WTC11 (cell line): ENCODE measurements at regions not wholly inside any gene's neighbourhood (a gene's known extent, or its start where the extent isn't known, plus 50 kb on each side); places are given as distances from the start of the nearest gene placed in this dataset.

Source experiments
- ATAC-seq: fragments of 200-7000 bp; cut with Tn5 transposase; 2 replicates; pipeline ENCODE4 v1.10.0; 2021; ENCODE audit warnings: mild to moderate bottlenecking, moderate library complexity
- CTCF ChIA-PET: fragments of 300-600 bp; sonication (Branson Sonifier 250); formaldehyde crosslinking; loops from one replicate; lab custom pipeline; 2021; ENCODE audit warnings: antibody characterized with exemption; lab: Charles Lee
- POLR2A ChIA-PET: fragments of 350-600 bp; sonication (Branson Sonifier 250); formaldehyde crosslinking; loops from one replicate; lab custom pipeline; 2021; ENCODE audit warnings: antibody characterized with exemption; lab: Charles Lee
- DNase-seq: peaks from one replicate; pipeline ENCODE4 v3.0.0; 2021; ENCODE audit warnings: low spot score
- H3K27ac Mint-ChIP-seq: 2 replicates; pipeline ENCODE4 v1.8.0; 2021; ENCODE audit warnings: mixed read lengths
- H3K27me3 Mint-ChIP-seq: 2 replicates; pipeline ENCODE4 v1.8.0; 2021; ENCODE audit warnings: low read depth, mild to moderate bottlenecking, moderate library complexity, mixed read lengths
- H3K36me3 Mint-ChIP-seq: 2 replicates; pipeline ENCODE4 v1.8.0; 2021; ENCODE audit warnings: mixed read lengths
- H3K4me1 Mint-ChIP-seq: 2 replicates; pipeline ENCODE4 v1.8.0; 2022; ENCODE audit warnings: mixed read lengths
- H3K4me3 Mint-ChIP-seq: 2 replicates; pipeline ENCODE4 v1.8.0; 2021; ENCODE audit warnings: mild to moderate bottlenecking, moderate library complexity, mixed read lengths
- H3K9me3 Mint-ChIP-seq: 2 replicates; pipeline ENCODE4 v1.8.0; 2021; ENCODE audit warnings: mixed read lengths
- ELF4 ChIP-seq: sonication (generic); formaldehyde crosslinking; IDR thresholded peaks from 2 replicates; pipeline ENCODE4 v1.8.1; 2022; ENCODE audit warnings: low read depth, mild to moderate bottlenecking, moderate library complexity, missing genetic modification reagents
- GRHL2 ChIP-seq: fragments of 250-450 bp; sonication (Bioruptor Pico); IDR thresholded peaks from 2 replicates; pipeline ENCODE4 v1.8.0; 2022; ENCODE audit warnings: mild to moderate bottlenecking, moderate library complexity; ENCODE audit not compliant: insufficient replicate concordance, severe bottlenecking
- IRF2 ChIP-seq: sonication (generic); formaldehyde crosslinking; IDR thresholded peaks from 2 replicates; pipeline ENCODE4 v1.8.0; 2022; ENCODE audit warnings: low read depth, missing genetic modification reagents, borderline replicate concordance
- NR1H2 ChIP-seq: sonication (generic); formaldehyde crosslinking; IDR thresholded peaks from 2 replicates; pipeline ENCODE4 v1.9.0; 2021; ENCODE audit warnings: mild to moderate bottlenecking, moderate library complexity, missing genetic modification reagents
- SMAD3 ChIP-seq: sonication (generic); formaldehyde crosslinking; IDR thresholded peaks from 2 replicates; pipeline ENCODE4 v1.8.0; 2022; ENCODE audit warnings: missing genetic modification reagents, mild to moderate bottlenecking, borderline replicate concordance
- SP1 ChIP-seq: sonication (generic); formaldehyde crosslinking; conservative IDR thresholded peaks from 2 replicates; pipeline ENCODE4 v1.8.1; 2022; ENCODE audit warnings: missing genetic modification reagents
- TCF7 ChIP-seq: sonication (generic); formaldehyde crosslinking; IDR thresholded peaks from 2 replicates; pipeline ENCODE4 v1.8.0; 2022; ENCODE audit warnings: mild to moderate bottlenecking, low read depth, missing genetic modification reagents, moderate library complexity
- TEAD1 ChIP-seq: sonication (generic); formaldehyde crosslinking; IDR thresholded peaks from 2 replicates; pipeline ENCODE4 v1.8.0; 2022; ENCODE audit warnings: mild to moderate bottlenecking, missing genetic modification reagents
- TP53 ChIP-seq: sonication (generic); formaldehyde crosslinking; IDR thresholded peaks from 2 replicates; pipeline ENCODE4 v1.8.1; 2023; ENCODE audit warnings: mild to moderate bottlenecking, missing genetic modification reagents
- ZNF138 ChIP-seq: sonication (generic); formaldehyde crosslinking; conservative IDR thresholded peaks from 2 replicates; pipeline ENCODE4 v1.8.1; 2022; ENCODE audit warnings: mild to moderate bottlenecking, moderate library complexity, missing genetic modification reagents
- ZNF219 ChIP-seq: sonication (generic); formaldehyde crosslinking; IDR thresholded peaks from 2 replicates; pipeline ENCODE4 v1.8.0; 2023; ENCODE audit warnings: missing genetic modification reagents, mild to moderate bottlenecking, borderline replicate concordance
- ZNF423 ChIP-seq: fragments of 250-450 bp; sonication (Bioruptor Pico); IDR thresholded peaks from 2 replicates; pipeline ENCODE4 v2.1.2; 2022; ENCODE audit warnings: mild to moderate bottlenecking, moderate library complexity
- TF ChIP-seq, protein P1 (sequence below): fragments of 250-450 bp; sonication (Bioruptor Pico); conservative IDR thresholded peaks from 2 replicates; pipeline ENCODE4 v1.9.0; 2021; ENCODE audit warnings: mild to moderate bottlenecking
- TF ChIP-seq, protein P2 (sequence below): sonication (generic); formaldehyde crosslinking; IDR thresholded peaks from 2 replicates; pipeline ENCODE4 v1.8.1; 2023; ENCODE audit warnings: mild to moderate bottlenecking, missing genetic modification reagents, borderline replicate concordance
- TF ChIP-seq, protein P3 (sequence below): fragments of 250-450 bp; sonication (Bioruptor Pico); IDR thresholded peaks from 2 replicates; pipeline ENCODE4 v1.9.0; 2021; ENCODE audit warnings: mild to moderate bottlenecking

DNA sequence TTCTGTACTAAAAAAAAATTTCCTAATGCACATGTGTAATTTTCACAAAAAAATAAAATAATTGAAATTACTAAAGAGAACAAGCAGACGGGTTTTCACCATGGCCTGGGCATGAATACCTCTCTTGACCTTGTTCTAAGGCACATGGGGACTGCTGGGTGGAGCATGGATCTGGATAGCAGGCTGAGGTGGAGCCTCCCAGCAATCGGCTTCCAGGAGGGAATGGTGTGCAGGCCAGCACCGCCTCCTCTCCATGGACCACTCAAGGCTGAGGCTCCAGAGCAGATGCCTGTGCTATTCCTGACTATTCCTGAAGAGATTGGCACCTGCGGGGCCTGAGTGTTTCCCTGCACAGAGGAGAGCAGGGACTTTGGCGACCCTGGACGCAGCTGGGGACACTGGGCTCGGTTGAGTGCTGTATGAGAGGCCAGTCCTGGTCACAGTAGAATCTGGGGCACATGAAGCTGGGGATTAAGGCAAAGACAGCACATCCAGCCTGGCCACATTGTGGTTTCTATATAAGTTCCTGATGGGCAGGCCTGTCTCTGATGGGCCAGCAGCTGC lies 963.6 kb downstream of the BRD1 start (continued):
- TF ChIP-seq, protein P1, sequence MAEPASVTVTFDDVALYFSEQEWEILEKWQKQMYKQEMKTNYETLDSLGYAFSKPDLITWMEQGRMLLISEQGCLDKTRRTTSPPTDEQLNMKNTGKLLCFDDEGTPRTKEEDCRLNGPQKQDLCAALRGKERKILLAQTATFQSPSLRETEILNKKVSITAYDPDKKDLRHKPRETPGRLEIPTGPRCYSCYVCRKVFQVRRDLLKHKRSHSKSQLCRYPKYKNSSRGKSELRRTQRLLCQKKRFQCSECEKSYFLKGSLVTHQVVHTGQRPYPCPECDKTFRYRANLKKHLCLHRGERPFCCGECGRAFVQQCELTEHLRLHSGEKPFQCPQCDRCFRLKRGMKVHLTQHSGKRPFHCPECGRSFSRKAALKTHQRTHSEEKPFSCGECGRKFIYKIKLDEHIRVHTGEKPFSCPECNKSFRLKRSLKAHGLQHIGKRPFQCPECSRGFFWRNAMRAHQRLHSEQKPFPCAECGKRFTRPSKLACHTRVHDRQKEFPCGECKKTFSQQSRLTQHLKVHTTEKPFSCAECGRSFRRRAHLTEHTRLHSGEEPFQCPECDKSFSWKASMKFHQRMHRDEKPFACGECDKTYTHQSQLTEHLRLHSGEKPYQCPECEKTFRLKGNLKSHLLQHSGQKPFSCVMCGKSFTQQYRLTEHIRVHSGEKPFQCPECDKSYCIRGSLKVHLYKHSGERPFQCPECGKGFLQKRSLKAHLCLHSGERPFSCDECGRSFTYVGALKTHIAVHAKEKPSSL = no peak
- TF ChIP-seq NR1H2 (CRISPR knock-in tag) (no peak), ELF4 (CRISPR knock-in tag) (no peak)

DNA sequence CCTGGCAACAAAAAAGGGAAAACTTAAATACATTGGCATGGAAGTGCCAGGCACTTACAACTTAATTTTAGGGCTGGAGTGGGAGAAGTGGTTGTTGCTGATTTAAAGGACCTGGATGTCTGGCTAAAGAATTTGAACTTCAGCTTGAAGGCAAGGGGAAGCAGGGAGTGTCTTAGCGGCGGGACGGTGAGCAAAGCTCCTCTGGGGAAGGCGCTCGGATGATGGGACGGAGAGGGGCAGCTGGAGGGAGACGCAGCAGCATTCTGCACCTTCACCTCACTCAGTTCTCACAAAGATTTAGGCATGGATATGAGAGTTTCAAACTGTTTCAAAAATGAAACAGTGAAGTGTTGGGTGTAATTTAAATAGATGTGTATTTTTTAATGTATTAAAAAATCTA lies 967.1 kb downstream of the BRD1 start:
- no peak overlapping the region for H3K27ac Mint-ChIP-seq

DNA sequence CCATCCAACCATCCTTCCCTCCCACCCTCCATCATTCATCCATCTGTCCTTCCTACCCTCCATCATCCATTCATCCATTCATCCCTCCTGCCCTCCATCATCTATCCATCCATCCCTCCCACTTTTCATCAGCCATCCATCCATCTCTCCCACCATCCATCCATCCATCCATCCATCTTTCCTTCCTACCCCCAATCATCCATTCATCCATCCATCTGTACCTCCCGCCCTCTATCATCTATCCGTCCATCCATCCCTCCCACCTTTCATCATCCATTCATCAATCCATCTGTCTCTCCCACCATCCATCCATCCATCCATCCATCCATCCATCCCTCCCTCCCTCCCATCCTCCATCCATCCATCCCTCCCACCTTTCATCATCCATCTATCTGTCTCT lies 968.8 kb downstream of the BRD1 start:
- peaks cover 30% of the 10 kb centered on the region for H3K9me3 Mint-ChIP-seq
- ChIA-PET POLR2A (no interaction called here), CTCF (no interaction called here)
- H3K4me3 Mint-ChIP-seq = no peak overlapping the region
- no peaks in the 10 kb centered on the region; the same call in 1 of the 2 replicates for H3K27me3 Mint-ChIP-seq
- no peaks in the 10 kb centered on the region for H3K36me3 Mint-ChIP-seq
- H3K27ac Mint-ChIP-seq = no peak overlapping the region
- TF ChIP-seq ZNF423 (CRISPR knock-in tag) = no peak
- TF ChIP-seq SMAD3 (CRISPR knock-in tag) = no peak
- TF ChIP-seq TP53 = no peak
- TF ChIP-seq GRHL2 = no peak
- TF ChIP-seq ZNF219 (CRISPR knock-in tag) = no peak
- TF ChIP-seq IRF2 (CRISPR knock-in tag) = no peak
- TF ChIP-seq TCF7 (CRISPR knock-in tag) = no peak
- TF ChIP-seq SP1 (CRISPR knock-in tag) = no peak
- TF ChIP-seq, protein P2, sequence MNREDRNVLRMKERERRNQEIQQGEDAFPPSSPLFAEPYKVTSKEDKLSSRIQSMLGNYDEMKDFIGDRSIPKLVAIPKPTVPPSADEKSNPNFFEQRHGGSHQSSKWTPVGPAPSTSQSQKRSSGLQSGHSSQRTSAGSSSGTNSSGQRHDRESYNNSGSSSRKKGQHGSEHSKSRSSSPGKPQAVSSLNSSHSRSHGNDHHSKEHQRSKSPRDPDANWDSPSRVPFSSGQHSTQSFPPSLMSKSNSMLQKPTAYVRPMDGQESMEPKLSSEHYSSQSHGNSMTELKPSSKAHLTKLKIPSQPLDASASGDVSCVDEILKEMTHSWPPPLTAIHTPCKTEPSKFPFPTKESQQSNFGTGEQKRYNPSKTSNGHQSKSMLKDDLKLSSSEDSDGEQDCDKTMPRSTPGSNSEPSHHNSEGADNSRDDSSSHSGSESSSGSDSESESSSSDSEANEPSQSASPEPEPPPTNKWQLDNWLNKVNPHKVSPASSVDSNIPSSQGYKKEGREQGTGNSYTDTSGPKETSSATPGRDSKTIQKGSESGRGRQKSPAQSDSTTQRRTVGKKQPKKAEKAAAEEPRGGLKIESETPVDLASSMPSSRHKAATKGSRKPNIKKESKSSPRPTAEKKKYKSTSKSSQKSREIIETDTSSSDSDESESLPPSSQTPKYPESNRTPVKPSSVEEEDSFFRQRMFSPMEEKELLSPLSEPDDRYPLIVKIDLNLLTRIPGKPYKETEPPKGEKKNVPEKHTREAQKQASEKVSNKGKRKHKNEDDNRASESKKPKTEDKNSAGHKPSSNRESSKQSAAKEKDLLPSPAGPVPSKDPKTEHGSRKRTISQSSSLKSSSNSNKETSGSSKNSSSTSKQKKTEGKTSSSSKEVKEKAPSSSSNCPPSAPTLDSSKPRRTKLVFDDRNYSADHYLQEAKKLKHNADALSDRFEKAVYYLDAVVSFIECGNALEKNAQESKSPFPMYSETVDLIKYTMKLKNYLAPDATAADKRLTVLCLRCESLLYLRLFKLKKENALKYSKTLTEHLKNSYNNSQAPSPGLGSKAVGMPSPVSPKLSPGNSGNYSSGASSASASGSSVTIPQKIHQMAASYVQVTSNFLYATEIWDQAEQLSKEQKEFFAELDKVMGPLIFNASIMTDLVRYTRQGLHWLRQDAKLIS = no peak
- TF ChIP-seq, protein P3, sequence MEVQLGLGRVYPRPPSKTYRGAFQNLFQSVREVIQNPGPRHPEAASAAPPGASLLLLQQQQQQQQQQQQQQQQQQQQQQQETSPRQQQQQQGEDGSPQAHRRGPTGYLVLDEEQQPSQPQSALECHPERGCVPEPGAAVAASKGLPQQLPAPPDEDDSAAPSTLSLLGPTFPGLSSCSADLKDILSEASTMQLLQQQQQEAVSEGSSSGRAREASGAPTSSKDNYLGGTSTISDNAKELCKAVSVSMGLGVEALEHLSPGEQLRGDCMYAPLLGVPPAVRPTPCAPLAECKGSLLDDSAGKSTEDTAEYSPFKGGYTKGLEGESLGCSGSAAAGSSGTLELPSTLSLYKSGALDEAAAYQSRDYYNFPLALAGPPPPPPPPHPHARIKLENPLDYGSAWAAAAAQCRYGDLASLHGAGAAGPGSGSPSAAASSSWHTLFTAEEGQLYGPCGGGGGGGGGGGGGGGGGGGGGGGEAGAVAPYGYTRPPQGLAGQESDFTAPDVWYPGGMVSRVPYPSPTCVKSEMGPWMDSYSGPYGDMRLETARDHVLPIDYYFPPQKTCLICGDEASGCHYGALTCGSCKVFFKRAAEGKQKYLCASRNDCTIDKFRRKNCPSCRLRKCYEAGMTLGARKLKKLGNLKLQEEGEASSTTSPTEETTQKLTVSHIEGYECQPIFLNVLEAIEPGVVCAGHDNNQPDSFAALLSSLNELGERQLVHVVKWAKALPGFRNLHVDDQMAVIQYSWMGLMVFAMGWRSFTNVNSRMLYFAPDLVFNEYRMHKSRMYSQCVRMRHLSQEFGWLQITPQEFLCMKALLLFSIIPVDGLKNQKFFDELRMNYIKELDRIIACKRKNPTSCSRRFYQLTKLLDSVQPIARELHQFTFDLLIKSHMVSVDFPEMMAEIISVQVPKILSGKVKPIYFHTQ (CRISPR knock-in tag) = no peak
- no peak for TF ChIP-seq TEAD1 (CRISPR knock-in tag)
- ATAC-seq (no peak), DNase-seq (no peak)
- H3K4me1 Mint-ChIP-seq = no peaks in the 10 kb centered on the region

More for the DNA sequence above, 967.1 kb downstream of the BRD1 start:
- Mint-ChIP-seq H3K9me3 (peaks cover 17% of the 10 kb centered on the region), H3K36me3 (no peaks in the 10 kb centered on the region), H3K27me3 (no peaks in the 10 kb centered on the region; the same call in 1 of the 2 replicates), H3K4me3 (no peak overlapping the region), H3K4me1 (no peaks in the 10 kb centered on the region)
- ChIA-PET POLR2A (no interaction called here), CTCF (no interaction called here)
- ATAC-seq (no peak), DNase-seq (no peak)
- TF ChIP-seq, protein P3 (CRISPR knock-in tag) = no peak
- TF ChIP-seq ZNF138 (no peak), ZNF423 (CRISPR knock-in tag) (no peak)
